Ovary (tissue), 3 donors: ENCODE measurements at regions not wholly inside any gene's neighbourhood (a gene's known extent, or its start where the extent isn't known, plus 50 kb on each side); places are given as distances from the start of the nearest gene placed in this dataset.

Experiments used
- CTCF ChIP-seq, 3 donors: fragments of 450-650 bp in 2 of 3; fragments of 200-600 bp in 1 of 3; IDR thresholded peaks; one replicate each; pipeline versions ENCODE4 v1.5.1 to v1.8.0; 2016 to 2022; ENCODE audit warnings: antibody characterized with exemption in 3 of 3, mild to moderate bottlenecking in 1 of 3
- EP300 ChIP-seq: sonication (generic); formaldehyde crosslinking; IDR thresholded peaks from one replicate; pipeline ENCODE4 v1.6.1; 2017; ENCODE audit warnings: antibody characterized with exemption
- POLR2A ChIP-seq: fragments of 450-650 bp; IDR thresholded peaks from one replicate; pipeline ENCODE4 v1.6.1; 2017; ENCODE audit warnings: antibody characterized with exemption, mild to moderate bottlenecking, moderate library complexity
- donor health status: DM: no; HTN: no; CAD: no.

GRCh38 chr2:188051706-188052105 is 240.0 kb upstream of the GULP1 start:
- no peak for TF ChIP-seq POLR2A
- no peak for TF ChIP-seq CTCF (IDR thresholded peaks at IDR 0.05)
- no peak for TF ChIP-seq EP300
